SK-N-SH (cell line): ENCODE measurements at regions not wholly inside any gene's neighbourhood (a gene's known extent, or its start where the extent isn't known, plus 50 kb on each side); places are given as distances from the start of the nearest gene placed in this dataset.

ENCODE experiments used
- ELF1 ChIP-seq: IDR thresholded peaks from 2 replicates; pipeline ENCODE4 v1.4.0; 2012
- EP300 ChIP-seq, 2 experiments: IDR thresholded peaks; 2 replicates each; pipeline versions ENCODE4 v1.4.0 to v1.6.1; 2012; ENCODE audit warnings: borderline replicate concordance in 1 of 2, low read depth in 1 of 2, low read length in 1 of 2
- EZH2phosphoT487 ChIP-seq: fragments of 200-600 bp; sonication (generic); IDR thresholded peaks from 2 replicates; pipeline ENCODE4 v1.6.1; 2017; ENCODE audit warnings: low read depth, mixed run types, mild to moderate bottlenecking, antibody characterized with exemption, moderate library complexity, borderline replicate concordance
- FOSL2 ChIP-seq: IDR thresholded peaks from 2 replicates; pipeline ENCODE4 v1.4.0; 2012; ENCODE audit warnings: low read depth, mild to moderate bottlenecking, moderate library complexity, borderline replicate concordance
- JUND ChIP-seq: IDR thresholded peaks from 2 replicates; pipeline ENCODE4 v1.4.0; 2012
- MXI1 ChIP-seq: IDR thresholded peaks from 2 replicates; pipeline ENCODE4 v1.6.1; 2012; ENCODE audit warnings: mild to moderate bottlenecking, low read depth, low read length, improper control_type of control experiment
- POLR2AphosphoS5 ChIP-seq: IDR thresholded peaks from 2 replicates; pipeline ENCODE4 v1.6.1; 2012; ENCODE audit warnings: low read depth, low read length
- REST ChIP-seq: IDR thresholded peaks from 2 replicates; pipeline ENCODE4 v1.6.1; 2012; ENCODE audit warnings: mild to moderate bottlenecking, low read depth, low read length, moderate library complexity
- SIN3A ChIP-seq: IDR thresholded peaks from 2 replicates; pipeline ENCODE4 v1.6.1; 2012; ENCODE audit warnings: low read depth, mild to moderate bottlenecking, low read length, moderate library complexity, borderline replicate concordance
- TCF12 ChIP-seq: IDR thresholded peaks from 2 replicates; pipeline ENCODE4 v1.4.0; 2012
- TF ChIP-seq, protein P1 (sequence below): fragments of 200-600 bp; sonication (generic); IDR thresholded peaks from 2 replicates; pipeline ENCODE4 v1.6.1; 2017; ENCODE audit warnings: antibody characterized with exemption, mild to moderate bottlenecking, moderate library complexity
- TF ChIP-seq, protein P2 (sequence below): fragments of 150-350 bp; IDR thresholded peaks from 2 replicates; pipeline ENCODE4 v1.6.1; 2016; ENCODE audit warnings: mild to moderate bottlenecking, low read depth, low read length
- TF ChIP-seq, protein P3 (sequence below): IDR thresholded peaks from 2 replicates; pipeline ENCODE4; 2012

DNA sequence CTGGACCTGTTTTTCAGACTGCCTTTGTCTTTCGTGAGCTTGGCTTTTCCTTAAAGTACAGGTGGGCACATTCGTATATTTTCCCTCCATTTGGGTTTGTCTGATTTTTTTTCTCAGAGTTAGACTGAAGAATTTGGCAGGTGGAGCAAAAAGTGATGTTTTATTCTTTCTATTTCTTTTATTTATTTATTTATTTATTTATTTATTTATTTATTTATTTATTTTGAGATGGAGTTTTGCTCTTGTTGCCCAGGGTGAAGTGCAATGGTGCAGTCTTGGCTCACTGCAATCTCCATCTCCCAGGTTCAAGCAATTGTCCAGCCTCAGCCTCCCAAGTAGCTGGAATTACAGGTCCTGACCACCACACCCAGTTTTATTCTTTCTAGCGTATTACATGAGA is 1805.1 kb upstream of the WWC1 start:
- TF ChIP-seq, protein P1, sequence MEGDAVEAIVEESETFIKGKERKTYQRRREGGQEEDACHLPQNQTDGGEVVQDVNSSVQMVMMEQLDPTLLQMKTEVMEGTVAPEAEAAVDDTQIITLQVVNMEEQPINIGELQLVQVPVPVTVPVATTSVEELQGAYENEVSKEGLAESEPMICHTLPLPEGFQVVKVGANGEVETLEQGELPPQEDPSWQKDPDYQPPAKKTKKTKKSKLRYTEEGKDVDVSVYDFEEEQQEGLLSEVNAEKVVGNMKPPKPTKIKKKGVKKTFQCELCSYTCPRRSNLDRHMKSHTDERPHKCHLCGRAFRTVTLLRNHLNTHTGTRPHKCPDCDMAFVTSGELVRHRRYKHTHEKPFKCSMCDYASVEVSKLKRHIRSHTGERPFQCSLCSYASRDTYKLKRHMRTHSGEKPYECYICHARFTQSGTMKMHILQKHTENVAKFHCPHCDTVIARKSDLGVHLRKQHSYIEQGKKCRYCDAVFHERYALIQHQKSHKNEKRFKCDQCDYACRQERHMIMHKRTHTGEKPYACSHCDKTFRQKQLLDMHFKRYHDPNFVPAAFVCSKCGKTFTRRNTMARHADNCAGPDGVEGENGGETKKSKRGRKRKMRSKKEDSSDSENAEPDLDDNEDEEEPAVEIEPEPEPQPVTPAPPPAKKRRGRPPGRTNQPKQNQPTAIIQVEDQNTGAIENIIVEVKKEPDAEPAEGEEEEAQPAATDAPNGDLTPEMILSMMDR, result no peak
- no peak for TF ChIP-seq FOSL2
- no peak for TF ChIP-seq JUND
- TF ChIP-seq, protein P2, sequence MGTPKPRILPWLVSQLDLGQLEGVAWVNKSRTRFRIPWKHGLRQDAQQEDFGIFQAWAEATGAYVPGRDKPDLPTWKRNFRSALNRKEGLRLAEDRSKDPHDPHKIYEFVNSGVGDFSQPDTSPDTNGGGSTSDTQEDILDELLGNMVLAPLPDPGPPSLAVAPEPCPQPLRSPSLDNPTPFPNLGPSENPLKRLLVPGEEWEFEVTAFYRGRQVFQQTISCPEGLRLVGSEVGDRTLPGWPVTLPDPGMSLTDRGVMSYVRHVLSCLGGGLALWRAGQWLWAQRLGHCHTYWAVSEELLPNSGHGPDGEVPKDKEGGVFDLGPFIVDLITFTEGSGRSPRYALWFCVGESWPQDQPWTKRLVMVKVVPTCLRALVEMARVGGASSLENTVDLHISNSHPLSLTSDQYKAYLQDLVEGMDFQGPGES, result no peak
- no peak for TF ChIP-seq REST
- TF ChIP-seq ELF1, result no peak
- TF ChIP-seq TCF12, result no peak
- TF ChIP-seq POLR2AphosphoS5, result no peak
- TF ChIP-seq MXI1, result no peak
- TF ChIP-seq, protein P3, sequence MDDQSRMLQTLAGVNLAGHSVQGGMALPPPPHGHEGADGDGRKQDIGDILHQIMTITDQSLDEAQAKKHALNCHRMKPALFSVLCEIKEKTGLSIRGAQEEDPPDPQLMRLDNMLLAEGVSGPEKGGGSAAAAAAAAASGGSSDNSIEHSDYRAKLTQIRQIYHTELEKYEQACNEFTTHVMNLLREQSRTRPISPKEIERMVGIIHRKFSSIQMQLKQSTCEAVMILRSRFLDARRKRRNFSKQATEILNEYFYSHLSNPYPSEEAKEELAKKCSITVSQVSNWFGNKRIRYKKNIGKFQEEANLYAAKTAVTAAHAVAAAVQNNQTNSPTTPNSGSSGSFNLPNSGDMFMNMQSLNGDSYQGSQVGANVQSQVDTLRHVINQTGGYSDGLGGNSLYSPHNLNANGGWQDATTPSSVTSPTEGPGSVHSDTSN, result no peak
- TF ChIP-seq EP300 (IDR thresholded peaks at IDR 0.05; ENCODE audit: borderline replicate concordance in 1 of 2, low read depth in 1 of 2, low read length in 1 of 2), result no peak
- no peak for TF ChIP-seq SIN3A
- TF ChIP-seq EZH2phosphoT487, result no peak
